ENCODE measurements at regions not wholly inside any gene's neighbourhood (a gene's known extent, or its start where the extent isn't known, plus 50 kb on each side); places are given as distances from the start of the nearest gene placed in this dataset.

- TF ChIP-seq CTCF (IDR thresholded peaks at IDR 0.05; ENCODE audit: control extremely low read depth in 1 of 3, insufficient read depth in 1 of 3, low read depth in 1 of 3, low read length in 3 of 3) (no peak), FOSL1 (IDR thresholded peaks at IDR 0.05; ENCODE audit: insufficient read depth, low read depth, low read length) (no peak), SIN3A (conservative IDR thresholded peaks at IDR 0.05 in 1 of 2, IDR thresholded peaks at IDR 0.05 in 1 of 2; ENCODE audit: low read depth in 1 of 2, low read length in 2 of 2) (no peak), POLR2AphosphoS5 (IDR thresholded peaks at IDR 0.05; ENCODE audit: low read depth, low read length) (no peak), POLR2A (IDR thresholded peaks at IDR 0.05; ENCODE audit: control extremely low read depth in 1 of 2, low read depth in 2 of 2, low read length in 2 of 2) (no peak), ZNF274 (IDR thresholded peaks at IDR 0.05; ENCODE audit: borderline replicate concordance, extremely low read depth, low read length) (no peak), BACH1 (IDR thresholded peaks at IDR 0.05; ENCODE audit: low read length) (no peak), EZH2 (IDR thresholded peaks at IDR 0.05; ENCODE audit: low read depth, low read length, severe bottlenecking) (no peak), GABPA (IDR thresholded peaks at IDR 0.05; ENCODE audit: borderline replicate concordance, insufficient read depth, low read length) (no peak), TBP (IDR thresholded peaks at IDR 0.05; ENCODE audit: low read depth, low read length) (no peak), RFX5 (IDR thresholded peaks at IDR 0.05; ENCODE audit: borderline replicate concordance, low read depth, low read length) (no peak)
Observed at GRCh38 chr18:39272230-39272629, 1706.6 kb upstream of the CELF4 start.

Data from H1 (cell line).